ENCODE measurements at regions not wholly inside any gene's neighbourhood (a gene's known extent, or its start where the extent isn't known, plus 50 kb on each side); places are given as distances from the start of the nearest gene placed in this dataset.

- TF ChIP-seq CTCF (conservative IDR thresholded peaks at IDR 0.05) = peak; percentile 42
- H3K27me3 Mint-ChIP-seq = peaks cover 4% of the 10 kb centered on the region
- H3K36me3 Mint-ChIP-seq = no peaks in the 10 kb centered on the region
- DNase-seq (ENCODE audit: extremely low spot score, unreplicated experiment) = no peak
- no peak overlapping the region for H3K27ac Mint-ChIP-seq
- no peaks in the 10 kb centered on the region for H3K4me1 Mint-ChIP-seq (ENCODE audit: unreplicated experiment)
- H3K9me3 Mint-ChIP-seq = no peaks in the 10 kb centered on the region
- no peak overlapping the region for H3K4me3 Mint-ChIP-seq
Observed at GRCh38 chr2:82282111-82282882, 1977.7 kb upstream of the LRRTM1 start.

GRCh38 chr2:82279367-82279766, 1974.8 kb upstream of the LRRTM1 start:
- DNase-seq (ENCODE audit: extremely low spot score, unreplicated experiment) = no peak
- H3K4me3 Mint-ChIP-seq = no peak overlapping the region
- no peak for TF ChIP-seq CTCF (conservative IDR thresholded peaks at IDR 0.05)
- no peak overlapping the region for H3K27ac Mint-ChIP-seq
- H3K27me3 Mint-ChIP-seq = peaks cover 4% of the 10 kb centered on the region
- no peaks in the 10 kb centered on the region for H3K36me3 Mint-ChIP-seq
- no peaks in the 10 kb centered on the region for H3K4me1 Mint-ChIP-seq (ENCODE audit: unreplicated experiment)
- H3K9me3 Mint-ChIP-seq = no peaks in the 10 kb centered on the region

GRCh38 chr2:82278416-82278815, 1973.9 kb upstream of the LRRTM1 start:
- Mint-ChIP-seq H3K4me1 (ENCODE audit: unreplicated experiment) (no peaks in the 10 kb centered on the region), H3K27me3 (peaks cover 4% of the 10 kb centered on the region), H3K36me3 (no peaks in the 10 kb centered on the region), H3K4me3 (no peak overlapping the region), H3K9me3 (no peaks in the 10 kb centered on the region), H3K27ac (no peak overlapping the region)
- no peak for TF ChIP-seq CTCF (conservative IDR thresholded peaks at IDR 0.05)
- DNase-seq (ENCODE audit: extremely low spot score, unreplicated experiment) = no peak

GRCh38 chr2:82275599-82275998, 1971.0 kb upstream of the LRRTM1 start:
- no peaks in the 10 kb centered on the region for H3K27me3 Mint-ChIP-seq
- H3K4me3 Mint-ChIP-seq = no peak overlapping the region
- H3K9me3 Mint-ChIP-seq = no peaks in the 10 kb centered on the region
- no peaks in the 10 kb centered on the region for H3K36me3 Mint-ChIP-seq
- TF ChIP-seq CTCF (conservative IDR thresholded peaks at IDR 0.05) = no peak
- no peaks in the 10 kb centered on the region for H3K4me1 Mint-ChIP-seq (ENCODE audit: unreplicated experiment)
- DNase-seq (ENCODE audit: extremely low spot score, unreplicated experiment) = no peak
- H3K27ac Mint-ChIP-seq = no peak overlapping the region

- Mint-ChIP-seq H3K9me3 (no peaks in the 10 kb centered on the region), H3K27me3 (no peaks in the 10 kb centered on the region), H3K36me3 (no peaks in the 10 kb centered on the region), H3K4me3 (no peak overlapping the region), H3K4me1 (ENCODE audit: unreplicated experiment) (peaks cover 6% of the 10 kb centered on the region), H3K27ac (no peak overlapping the region)
- DNase-seq (ENCODE audit: extremely low spot score, unreplicated experiment) = no peak
- TF ChIP-seq CTCF (conservative IDR thresholded peaks at IDR 0.05) = no peak
Observed at GRCh38 chr2:82268446-82268845, 1963.9 kb upstream of the LRRTM1 start.
